ENCODE measurements at regions not wholly inside any gene's neighbourhood (a gene's known extent, or its start where the extent isn't known, plus 50 kb on each side); places are given as distances from the start of the nearest gene placed in this dataset.
"Not testable (repeated sequence)": the region's sequence is repeated elsewhere in the genome, so short reads cannot be mapped to it uniquely, and the experiment has no call there.

DNA sequence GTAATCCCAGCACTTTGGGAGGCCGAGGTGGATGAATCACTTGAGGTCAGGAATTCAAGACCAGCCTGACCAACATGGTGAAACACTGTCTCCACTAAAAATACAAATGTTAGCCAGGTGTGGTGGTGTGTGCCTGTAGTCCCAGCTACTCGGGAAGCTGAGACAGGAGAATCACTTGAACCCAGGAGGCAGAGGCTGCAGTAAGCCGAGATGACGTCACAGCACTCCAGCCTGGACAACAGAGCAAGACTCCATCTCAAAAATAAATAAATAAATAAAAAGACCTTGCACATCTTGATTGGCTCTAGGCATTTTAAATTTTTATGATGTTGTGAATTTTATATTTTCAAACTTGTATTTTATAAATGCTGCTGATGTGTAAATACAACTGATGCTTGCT is 141.7 kb downstream of the ARRDC3 start:
- DNase-seq (ENCODE audit: low spot score) = not testable (repeated sequence)

DNA sequence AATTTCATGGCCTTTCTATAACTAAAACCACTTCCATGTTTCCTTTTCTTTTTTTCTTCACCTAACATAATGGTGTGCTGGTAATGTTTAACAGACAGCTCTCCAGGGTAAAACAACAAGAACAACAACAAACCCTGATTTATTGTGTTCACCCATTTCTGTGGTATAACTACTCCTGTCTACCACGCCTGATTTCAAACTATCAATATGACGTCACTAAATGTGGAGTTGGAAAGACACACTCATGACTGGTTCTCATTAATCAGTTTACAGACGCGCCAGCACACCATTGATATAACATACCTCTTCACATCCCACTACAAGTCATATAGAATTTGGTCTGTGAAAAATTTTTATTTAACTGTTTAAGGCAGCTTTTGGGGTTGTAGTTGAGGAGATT is 142.9 kb downstream of the ARRDC3 start:
- DNase-seq (ENCODE audit: low spot score) = no peak

DNA sequence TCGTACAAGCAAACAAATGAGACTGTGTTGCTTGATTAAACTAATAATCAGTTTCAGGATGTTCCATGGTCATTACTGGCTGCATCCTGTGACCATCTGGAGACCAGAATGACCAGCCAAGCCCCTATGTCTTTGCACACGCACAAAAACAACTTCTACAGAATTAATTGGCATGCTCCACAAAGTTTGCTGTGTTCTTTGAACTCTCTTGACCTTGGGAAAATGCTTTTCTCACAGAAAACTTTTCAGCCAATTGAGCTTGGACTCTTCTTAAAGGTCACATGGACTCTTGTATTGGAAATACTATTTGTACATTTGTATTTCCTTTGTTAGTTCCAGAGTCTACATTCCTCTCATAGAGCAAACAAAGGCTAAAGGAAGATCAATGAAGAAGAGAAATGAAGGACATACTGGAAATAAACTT is 147.8 kb downstream of the ARRDC3 start:
- no peak for DNase-seq (ENCODE audit: low spot score)

DNA sequence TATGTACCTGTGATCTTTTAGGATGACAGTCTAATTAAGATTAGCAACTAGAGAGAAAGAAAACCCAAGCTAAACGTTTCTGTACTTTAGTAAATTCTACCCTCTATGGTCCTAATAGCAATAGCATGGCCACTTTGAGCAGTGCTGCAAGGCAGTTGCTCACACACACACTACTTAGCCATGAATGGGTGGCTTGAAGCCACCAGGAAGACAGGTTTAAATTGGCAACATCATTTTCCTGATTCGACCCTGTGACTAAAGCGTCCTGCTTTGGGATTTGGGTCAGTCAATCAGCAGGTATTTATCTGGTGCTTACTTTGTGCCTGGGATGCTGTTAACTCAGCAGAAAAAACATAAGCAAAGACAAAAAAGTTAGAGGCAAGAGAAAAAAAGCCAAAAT is 150.6 kb downstream of the ARRDC3 start:
- no peak for DNase-seq (ENCODE audit: low spot score)

DNA sequence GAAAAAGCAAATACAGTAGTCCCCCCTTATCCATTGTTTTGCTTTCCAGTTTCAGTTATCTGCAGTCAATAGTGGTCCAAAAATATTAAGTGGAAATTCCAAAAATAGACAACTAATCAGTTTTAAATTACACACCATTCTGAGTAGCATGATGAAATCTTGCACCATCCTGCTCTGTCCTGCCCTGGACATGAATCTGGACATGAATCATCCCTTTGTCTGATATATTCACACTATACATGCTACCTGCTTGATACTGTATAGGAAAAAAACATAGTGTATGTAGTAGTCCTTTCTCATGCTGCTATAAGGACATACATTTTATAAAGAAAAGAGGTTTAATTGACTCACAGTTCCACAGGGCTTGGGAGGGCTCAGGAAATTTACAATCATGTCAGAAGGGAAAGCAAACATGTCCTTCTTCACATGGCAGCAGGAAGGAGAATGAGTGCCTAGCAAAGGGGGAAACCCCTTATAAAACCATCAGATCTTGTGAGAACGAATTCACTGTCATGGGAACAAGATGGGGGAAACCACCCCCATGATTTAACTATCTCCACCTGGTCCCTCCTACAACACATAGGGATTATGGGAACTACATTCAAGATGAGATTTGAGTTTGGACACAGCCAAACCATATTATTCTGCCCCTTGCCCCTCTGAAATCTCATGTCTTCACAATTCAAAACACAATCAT is 153.9 kb downstream of the ARRDC3 start:
- DNase-seq (ENCODE audit: low spot score) = no peak

DNA sequence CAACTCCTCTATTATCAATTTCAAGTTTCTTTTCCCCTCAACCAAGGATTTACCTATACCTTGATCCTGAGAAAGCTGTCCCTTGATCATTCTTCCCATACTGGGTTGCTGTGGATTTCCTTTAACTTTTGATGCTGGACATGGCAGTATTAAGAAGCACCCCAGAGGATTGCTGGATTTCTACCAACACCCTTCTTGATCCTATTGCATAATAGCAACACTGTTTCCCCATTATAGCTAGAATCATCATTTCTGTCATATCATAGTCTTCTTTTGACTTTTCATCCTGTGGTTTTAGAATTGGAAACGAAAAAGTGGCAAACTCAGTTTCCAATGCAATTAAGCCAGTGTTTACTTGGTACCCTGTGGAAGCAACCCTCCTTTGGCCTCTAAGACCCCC is 154.9 kb downstream of the ARRDC3 start:
- no peak for DNase-seq (ENCODE audit: low spot score)

DNA sequence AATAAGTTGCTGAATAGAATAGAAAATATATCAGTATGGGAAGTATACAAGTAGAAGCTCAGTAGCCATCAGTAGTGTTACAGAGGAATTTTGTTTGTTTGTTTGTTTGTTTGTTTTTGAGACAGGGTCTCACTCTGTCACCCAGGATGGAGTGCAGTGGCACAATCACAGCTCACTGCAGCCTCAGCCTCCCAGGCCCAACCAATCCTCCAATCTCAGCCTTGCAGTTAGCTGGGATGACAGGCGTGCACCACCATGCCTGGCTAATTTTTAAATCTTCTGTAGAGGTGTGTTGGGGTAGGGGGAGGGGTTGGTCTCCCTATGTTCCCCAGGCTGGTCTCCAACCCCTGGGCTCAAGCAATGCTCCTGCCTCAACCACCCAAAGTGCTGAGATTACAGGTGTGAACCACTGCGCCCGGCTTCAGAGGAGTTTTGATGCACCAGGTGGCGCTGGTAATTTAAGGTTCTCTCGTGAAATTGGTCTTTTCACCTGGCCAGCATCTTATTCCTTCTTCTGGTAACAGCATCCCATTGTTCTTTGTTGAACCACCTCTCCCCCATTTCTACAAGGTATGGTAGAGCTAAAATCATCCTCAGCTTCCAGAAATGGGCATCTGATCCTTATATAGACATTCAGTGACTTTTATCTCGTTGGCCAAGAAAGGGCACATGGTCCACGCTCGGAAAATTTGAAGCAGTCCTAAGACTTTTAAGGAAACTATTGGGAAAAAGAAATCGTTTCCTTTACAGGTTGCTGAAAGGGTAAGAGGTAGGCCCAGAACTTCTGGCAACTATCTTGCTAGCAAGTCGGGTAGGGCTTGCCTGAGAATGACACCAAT is 157.1 kb downstream of the ARRDC3 start:
- peak; percentile 14 for DNase-seq (ENCODE audit: low spot score)

DNA sequence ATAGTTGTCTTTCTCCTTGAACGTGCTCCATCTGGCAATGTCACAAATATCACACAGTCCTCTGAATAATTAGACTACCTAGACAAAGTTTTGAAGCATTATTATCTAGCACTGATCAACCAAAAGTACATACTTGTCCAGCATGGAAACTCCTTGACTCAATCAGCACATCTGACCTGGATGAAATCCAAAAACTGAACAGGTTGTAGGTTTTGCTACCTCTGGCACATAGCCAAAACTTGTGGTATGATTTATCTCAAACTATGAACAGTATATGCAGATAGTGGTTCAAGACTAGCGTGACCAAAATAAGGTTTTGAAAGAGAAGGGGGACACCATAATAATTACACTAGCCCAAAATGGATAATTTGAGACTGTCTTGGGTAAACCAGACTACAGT is 158.1 kb downstream of the ARRDC3 start:
- DNase-seq (ENCODE audit: low spot score) = no peak

DNA sequence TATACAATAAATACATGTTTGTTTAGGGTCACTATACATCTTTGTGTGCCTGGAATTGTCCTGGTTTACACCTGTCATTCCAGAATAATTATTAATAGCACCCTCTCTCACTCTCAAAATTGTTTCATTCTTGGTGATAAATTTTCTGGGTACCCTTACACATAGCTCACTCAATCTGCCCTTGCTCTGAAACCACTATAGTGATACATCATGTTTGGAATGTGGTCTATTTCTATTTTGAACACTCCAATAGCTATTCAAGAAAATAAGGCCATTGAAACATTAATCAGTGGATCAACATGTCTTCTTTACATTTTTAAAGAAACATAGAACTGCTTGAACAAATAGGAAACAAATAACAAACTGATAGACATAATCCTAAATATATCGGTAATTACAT is 158.7 kb downstream of the ARRDC3 start:
- DNase-seq (ENCODE audit: low spot score) = no peak

DNA sequence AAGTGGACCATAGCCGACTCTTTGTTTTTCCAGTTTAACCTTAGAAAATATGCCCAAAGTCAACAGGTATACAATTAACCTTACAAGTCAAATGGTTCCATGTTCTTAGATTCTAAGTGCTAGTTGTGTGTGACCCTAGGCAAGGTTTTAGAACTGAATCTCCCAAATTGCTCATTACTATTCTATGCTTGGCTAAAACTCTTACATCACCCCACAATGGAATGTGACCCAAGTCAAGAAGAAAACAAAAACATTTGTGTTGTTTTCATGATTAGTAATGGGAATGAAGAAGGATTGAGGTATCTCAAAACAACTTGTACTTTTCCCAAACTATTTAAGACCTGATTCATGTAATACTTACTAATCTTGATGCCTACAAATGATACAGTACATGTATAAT is 159.2 kb downstream of the ARRDC3 start:
- DNase-seq (ENCODE audit: low spot score) = no peak

DNA sequence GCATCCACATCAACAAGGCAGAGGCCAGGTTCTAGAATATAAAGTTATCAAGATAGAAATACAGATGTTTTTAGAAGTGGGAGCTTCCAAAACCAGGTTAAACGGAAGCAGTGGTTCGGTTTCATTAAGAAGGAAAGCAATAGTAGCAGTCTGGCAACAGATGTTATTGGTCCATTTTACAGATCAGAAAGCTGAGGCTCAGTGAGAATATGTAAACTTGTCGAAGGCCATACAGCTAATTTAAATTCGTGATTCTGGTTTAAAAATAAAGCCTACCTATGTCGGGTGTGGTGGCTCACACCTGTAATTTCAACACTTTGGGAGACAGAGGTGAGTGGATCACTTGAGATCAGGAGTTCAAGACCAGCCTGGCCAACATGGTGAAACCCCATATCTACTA is 160.6 kb downstream of the ARRDC3 start:
- no peak for DNase-seq (ENCODE audit: low spot score)

DNA sequence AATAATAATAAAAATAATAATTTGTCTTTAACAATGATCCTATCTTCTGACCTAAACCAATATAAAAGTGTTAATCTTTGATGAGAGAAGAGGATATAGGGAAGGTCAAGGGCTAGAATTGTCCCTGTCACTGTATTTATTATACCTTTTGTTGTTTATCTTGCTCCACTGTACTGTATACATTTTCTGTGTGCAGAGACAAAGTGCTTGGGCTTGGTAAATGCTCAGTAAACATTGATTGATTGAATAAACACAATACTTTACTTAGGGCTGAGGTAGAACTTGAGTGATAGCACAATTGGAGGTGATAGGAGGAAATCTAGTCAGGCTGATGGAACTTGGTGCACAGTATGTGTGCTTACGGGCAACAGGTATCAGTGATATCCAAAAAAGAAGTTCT is 161.2 kb downstream of the ARRDC3 start:
- DNase-seq (ENCODE audit: low spot score) = no peak

DNA sequence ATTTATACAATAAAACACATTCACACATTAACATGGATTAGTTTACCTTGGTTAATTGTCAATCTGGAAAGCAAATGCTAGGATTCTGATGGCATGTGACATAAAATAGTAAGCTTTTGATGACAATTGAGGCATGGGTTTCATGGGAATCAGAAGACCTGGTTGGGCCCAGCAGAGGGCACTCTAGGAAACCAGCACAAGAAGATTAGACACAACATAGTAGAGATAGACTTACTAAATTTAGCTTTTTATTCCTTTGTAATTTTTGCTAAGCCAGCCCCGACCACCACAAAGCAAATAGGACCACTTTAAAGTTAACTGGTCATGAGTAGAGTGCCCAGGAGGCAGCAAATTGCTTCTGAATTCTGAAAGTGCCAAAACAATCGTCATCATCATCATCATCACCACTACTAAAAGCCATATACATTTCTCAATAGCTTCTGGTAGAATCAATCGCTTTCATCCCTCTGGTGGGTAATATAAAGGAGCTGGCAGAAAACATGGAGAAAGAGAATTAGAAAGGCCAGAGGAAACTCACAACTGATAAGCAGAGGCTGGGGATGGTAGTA is 163.2 kb downstream of the ARRDC3 start:
- peak; percentile 21 for DNase-seq (ENCODE audit: low spot score)

DNA sequence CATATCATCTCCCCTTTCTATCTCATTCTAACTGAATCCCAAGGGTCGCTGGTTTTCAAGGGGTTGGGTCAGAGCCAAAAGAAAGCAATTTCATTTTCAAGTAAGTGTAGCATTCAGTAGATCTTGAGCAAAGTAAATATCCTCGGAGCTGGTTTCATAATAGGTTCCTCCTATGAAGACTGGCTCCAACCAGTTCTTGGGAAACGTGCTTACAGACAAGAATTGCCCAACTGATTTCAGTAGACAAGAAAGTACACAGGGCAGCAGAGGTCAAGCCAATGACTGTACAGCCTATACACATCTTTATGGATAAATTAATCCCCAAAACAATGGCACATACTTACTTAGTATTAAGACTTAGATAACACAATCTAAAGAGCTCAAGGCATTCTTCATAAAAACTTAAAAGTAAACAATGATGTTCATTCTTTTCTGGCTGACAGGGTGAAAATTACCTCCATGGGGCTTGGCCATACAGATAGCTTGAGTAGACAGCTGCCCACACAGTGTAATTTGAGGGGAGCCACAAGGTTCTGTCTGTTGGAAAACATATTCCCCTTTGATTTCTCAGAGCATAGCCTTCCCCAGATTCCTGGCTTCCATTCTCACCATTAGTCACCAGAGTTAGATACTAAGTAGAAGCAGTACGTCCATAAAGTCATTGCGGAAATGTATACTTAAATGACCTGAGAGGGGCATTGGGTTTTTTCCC is 163.9 kb downstream of the ARRDC3 start:
- DNase-seq (ENCODE audit: low spot score) = no peak

DNA sequence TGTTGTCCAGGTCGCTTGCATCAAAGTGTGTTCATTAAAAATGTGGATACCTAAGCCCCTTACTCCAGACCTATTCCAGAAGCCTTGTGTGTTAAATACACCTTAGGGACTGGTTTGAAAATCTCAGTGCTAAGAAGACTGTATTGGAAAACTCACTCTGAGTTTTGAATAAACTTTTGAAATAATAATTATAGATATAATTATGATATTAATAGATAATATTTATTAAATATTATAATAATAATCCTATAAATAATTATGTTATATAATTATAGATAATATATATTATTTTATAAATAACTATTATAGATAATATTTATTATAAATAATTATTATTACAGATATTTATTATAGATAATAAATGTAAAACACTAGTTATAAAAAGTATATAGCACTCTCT is 165.3 kb downstream of the ARRDC3 start:
- no peak for DNase-seq (ENCODE audit: low spot score)

DNA sequence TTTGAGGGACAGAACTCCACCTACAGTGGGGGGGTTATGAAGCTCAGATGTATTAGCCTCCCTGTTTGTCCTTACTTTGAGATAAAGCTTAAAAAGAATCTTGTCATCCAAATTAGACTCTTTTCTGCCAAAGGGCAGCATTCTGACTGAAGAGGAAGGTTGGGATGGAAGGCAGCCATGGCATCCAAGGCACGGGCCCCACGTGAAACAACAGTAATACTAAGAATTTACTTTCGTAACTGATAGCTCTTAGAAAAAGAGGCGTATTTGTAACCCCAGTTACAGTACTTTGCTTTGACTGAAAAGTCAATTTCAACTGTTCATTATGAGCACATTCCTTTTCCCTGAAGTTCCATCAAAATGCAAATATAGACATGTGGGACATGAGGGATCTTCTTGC is 168.5 kb downstream of the ARRDC3 start:
- DNase-seq (ENCODE audit: low spot score) = no peak

Measured in hematopoietic multipotent progenitor cell treated with erythropoietin and hydrocortisone succinate and interleukin-3 and kit ligand, for 15 days (in vitro differentiated cells).